ENCODE measurements at regions not wholly inside any gene's neighbourhood (a gene's known extent, or its start where the extent isn't known, plus 50 kb on each side); places are given as distances from the start of the nearest gene placed in this dataset.

DNA sequence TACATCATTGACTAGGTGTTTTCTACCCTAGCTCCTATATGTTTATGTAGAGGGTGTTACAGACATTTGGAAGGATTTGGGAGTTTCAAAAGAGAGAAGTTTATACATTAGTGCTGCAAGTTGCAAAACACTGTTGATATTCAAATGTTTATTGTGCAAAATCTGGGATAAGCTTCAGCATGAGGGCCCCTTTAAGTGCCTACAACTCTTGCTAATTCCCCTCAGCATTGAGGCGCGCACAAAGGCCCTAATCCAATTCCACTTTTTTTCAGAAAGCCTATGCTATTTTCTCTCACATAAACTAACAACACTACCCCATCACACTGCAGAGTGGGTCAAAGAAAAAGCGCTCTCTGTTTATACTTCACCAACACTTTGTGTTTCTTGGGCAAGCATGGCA lies 208.0 kb downstream of the NR2F2 start:
- DNase-seq, result no peak

- no peak for DNase-seq
Measured at GRCh38 chr15:96540283-96540682, 209.8 kb downstream of the NR2F2 start.

DNA sequence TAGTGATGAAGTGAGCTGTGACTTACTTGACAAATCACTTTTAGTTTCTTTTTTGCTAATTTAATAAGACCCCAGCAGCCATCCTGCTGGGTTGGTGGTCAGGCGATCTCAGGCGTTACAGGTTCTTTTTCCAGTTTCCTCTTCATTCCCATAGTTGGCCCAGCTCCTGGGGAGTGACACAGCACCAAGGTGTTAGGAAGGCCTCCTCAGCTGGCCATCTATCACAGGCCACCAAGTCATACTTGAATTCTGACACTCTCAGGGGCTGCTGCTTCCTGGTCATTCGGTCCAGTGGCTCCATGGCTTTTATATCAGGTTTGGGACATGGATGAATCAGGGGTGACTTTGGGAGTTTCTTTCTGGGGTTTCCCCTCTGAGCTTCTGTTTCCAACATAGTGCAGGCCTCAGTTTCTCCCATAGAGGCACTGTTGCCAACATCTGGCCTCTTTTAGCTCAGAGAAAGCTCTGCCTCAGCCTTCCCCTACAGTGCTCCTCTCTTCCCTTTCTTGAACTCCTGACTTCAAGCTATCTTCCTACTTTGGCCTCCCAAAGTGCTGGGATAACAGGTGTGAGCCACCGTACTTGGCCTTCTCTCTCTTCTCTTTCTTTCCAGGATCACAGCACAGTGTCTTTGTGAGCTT lies 211.8 kb downstream of the NR2F2 start:
- DNase-seq, result no peak

DNA sequence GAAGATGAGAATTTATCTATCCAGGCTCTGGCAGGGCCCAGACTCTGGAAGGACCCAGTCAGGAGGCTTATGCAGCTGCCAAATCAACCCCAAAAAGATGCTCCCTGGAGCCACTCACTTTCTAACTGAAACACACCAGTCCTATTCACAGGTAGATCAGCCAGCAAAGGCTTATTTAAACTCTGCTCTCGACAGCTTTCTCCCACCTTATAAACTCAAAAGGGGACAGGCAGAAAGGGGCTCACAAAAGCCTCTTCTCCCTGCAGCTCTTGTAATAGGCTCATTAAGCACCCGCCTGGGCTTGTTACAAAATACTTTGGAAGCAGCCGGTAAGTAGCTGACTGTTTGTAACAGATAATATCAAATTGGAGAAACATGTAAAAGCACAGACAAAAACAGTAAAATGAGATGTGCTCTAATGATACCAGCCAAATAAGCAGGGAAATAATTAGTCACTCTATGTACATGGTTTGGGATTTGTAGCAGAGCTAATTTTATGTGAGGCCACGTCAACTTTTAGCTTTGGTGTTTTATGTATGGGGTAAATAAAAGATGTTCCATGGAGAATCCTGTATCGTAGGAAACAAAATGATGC lies 213.8 kb downstream of the NR2F2 start:
- DNase-seq, result no peak

DNA sequence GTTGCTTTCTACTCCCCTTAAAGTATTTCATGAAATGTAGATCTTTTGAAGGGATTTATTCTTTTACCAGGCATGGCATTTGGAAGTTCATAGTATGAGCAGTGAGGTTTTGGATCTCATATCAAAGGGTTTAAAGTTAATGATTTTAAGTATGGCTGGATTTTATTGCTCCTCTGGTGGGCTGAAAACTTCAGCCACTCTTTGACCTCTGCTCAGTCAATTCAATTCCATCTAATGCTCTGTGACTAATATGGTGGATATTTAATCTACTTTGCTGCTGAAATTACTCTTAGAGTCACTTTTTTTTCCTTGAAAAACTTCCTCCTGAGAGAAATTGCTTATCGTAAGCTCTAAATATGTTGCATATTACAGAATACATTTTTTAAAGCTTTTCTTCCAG lies 218.6 kb downstream of the NR2F2 start:
- DNase-seq, result no peak

GRCh38 chr15:96551196-96551595 lies 220.7 kb downstream of the NR2F2 start:
- no peak for DNase-seq

- DNase-seq, result no peak
Measured at GRCh38 chr15:96551722-96552121, 221.2 kb downstream of the NR2F2 start.

- DNase-seq, result no peak
Measured at GRCh38 chr15:96553006-96553405, 222.5 kb downstream of the NR2F2 start.

DNA sequence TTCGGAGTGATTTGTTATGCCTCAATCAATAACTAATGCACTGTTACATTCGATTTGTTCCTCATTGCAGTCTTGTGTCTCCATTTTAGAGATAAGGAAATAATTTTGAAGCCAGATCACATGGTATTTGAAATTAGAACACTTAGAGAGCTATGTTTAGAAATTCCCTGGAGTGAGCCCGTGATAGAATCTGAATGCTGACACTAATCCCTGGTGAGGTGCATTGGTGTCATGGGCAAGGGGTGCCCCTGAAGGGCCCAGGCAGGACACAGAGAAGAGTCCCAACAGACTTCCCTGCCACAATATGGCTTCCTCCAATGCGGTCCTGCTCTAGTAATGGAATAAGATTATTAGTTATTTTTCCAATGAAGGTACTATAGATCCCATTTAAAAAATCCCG lies 223.0 kb downstream of the NR2F2 start:
- DNase-seq, result no peak

DNA sequence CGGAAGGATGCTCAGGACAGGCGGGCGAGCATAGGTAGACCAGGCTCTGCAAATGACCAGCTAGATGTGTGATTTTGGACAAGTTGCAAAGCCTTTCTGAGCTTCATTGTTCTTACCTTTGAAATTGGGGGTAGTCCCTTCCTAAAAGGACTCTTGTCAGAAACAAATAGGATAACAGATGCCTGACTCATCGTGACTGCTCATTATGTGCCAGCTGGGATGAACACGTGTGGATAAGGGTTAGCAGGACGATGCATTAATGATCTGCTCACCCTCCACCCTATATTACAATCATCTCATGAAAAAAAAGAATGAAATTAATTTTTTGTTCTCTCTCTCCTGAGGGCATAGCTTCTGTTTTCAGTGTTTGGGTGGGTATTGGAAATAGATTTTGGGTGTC lies 223.4 kb downstream of the NR2F2 start:
- DNase-seq, result no peak

- DNase-seq, result no peak
Measured at GRCh38 chr15:96554541-96554940, 224.0 kb downstream of the NR2F2 start.

- DNase-seq, result no peak
Measured at GRCh38 chr15:96559087-96559486, 228.6 kb downstream of the NR2F2 start.

GRCh38 chr15:96559631-96560030 lies 229.1 kb downstream of the NR2F2 start:
- no peak for DNase-seq

GRCh38 chr15:96560246-96560895 lies 229.9 kb downstream of the NR2F2 start:
- DNase-seq, result no peak

- no peak for DNase-seq
Measured at GRCh38 chr15:96561593-96561992, 231.1 kb downstream of the NR2F2 start.

DNA sequence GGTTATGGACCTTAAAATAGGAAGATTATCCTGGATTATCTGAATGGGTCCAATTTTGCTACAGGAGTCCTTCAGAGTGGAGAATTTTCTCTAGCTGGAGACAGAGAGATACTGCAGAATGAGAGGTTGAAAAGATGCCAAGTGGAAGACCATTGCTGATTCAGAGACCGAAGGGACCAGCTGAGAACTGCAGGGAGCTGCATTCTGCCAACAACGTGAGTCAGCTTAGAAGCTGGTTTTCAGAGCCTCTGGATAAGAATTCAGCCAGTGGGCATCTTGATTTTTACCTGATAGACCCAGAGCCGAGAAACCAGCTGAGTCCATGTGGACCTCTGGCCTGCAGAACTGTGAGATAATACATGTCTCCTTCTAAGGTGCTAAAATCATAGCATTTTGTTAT lies 234.0 kb downstream of the NR2F2 start:
- DNase-seq, result no peak

GRCh38 chr15:96565266-96565665 lies 234.8 kb downstream of the NR2F2 start:
- DNase-seq, result no peak

DNA sequence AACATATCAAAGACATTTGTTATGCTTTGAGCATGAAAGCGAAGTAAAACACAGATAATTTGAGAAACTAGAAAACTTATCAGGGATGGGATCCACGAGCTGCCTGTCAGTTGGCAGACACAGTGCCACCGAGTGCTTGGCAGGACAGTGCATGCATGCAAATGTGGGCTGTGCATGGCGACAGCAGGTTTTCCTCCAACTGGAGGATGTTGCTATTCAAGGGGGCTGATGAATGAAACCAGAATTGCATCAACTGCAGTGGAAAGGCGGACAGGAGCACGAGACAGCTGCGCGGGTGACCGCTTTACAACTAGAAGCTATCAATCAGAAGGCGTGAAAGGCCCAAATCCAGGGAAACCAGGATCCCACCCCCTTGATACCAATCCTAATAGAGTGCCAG lies 244.3 kb downstream of the NR2F2 start:
- no peak for DNase-seq

DNA sequence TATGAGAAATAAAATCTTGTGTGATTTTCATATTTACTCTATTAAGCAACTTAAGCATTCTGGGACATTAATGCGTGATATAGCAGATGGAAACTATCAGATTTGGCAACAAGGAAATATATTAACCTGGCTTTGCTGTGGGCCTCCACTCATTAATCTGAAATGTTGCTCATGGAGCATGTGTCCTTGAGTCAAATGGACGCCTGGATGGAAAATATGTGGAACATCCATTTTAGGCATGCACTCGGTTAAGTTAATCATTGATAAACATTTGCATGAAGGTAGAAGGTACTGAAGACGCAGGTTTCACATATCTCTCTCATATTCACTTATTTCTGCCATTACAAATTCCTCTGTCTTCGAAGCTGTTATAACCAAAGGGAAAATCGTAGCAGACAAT lies 246.1 kb downstream of the NR2F2 start:
- DNase-seq, result no peak

DNA sequence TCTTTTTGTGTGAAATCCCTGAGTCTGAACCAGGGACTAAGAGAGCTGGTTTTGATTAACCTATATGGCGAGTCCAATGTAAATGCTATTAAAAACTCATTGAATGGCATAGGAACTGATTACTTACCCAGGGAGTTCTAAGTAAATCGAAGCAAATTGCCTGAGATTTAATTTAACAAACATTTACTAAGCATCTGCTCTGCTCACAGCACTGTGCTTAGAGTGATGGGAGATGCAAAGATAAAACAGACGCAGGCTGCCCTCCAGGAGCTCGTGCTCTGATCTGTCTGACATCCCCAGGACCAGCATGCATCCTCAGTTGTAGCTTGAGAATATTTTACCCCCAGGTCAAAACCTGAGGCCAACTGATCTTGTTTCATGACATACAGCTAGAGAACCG lies 247.9 kb downstream of the NR2F2 start:
- no peak for DNase-seq

DNA sequence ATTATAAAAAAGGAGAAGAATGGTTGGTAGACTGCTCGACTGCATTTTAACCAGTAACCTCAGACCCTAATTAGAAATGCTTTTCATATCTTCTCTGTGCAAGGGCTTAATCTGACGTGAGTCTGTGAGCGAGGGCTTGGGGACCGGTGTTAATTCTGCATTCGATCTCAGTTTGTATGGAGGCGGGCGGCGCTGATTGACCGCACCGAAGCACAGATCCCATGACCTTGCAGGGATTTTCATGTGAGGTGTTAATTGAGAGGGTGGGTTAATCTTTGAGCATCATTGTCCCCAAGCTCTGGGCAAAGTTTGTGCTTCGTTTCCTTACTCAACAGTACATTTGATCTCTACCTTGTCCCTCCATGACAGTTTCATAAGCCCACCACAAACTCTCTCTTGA lies 250.9 kb downstream of the NR2F2 start:
- DNase-seq, result no peak

GRCh38 chr15:96582473-96582872 lies 252.0 kb downstream of the NR2F2 start:
- no peak for DNase-seq

DNA sequence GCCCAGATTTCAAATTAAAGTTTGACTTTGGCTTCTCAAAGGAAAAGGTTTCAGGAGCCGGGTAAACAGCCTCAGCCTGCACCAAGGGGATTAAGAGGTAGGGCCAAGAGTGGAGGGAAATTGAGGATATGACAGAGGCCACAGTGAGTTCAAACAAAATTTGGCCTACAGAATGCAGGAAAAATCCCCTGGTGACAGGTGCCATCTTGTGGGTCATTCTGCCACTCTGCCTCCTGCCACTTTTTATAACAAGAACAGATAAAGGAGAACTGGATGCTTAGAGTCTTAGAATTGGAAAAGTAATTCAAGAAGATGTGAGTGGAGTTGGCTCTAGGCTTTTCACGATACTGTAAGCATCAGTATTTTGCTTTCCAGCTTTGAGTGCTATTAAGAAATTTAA lies 253.2 kb downstream of the NR2F2 start:
- DNase-seq, result no peak

- no peak for DNase-seq
Measured at GRCh38 chr15:96585484-96586386, 255.2 kb downstream of the NR2F2 start.

All from stimulated activated CD8-positive, alpha-beta memory T cell treated with anti-CD3 and anti-CD28 coated beads, Interleukin-4, amount 100 ng/mL, for 48 hours (primary cell).